ENCODE measurements at regions not wholly inside any gene's neighbourhood (a gene's known extent, or its start where the extent isn't known, plus 50 kb on each side); places are given as distances from the start of the nearest gene placed in this dataset.

GRCh38 chr11:8787372-8787771 lies 104.8 kb downstream of the RPL27A start:
- H3K4me1 Mint-ChIP-seq = peaks cover 0 to 5% (median 0%) of the 10 kb centered on the region in 7 donors
- Histone ChIP-seq H3K4me3 (ENCODE audit: low read length) (no peak overlapping the region), H3K4me1 (ENCODE audit: control insufficient read depth in 2 of 2, insufficient read depth in 2 of 2, low read length in 2 of 2) (no peaks in the 10 kb centered on the region), H3K27me3 (ENCODE audit: control insufficient read depth in 2 of 2, insufficient read depth in 2 of 2, low read length in 2 of 2) (no peaks in the 10 kb centered on the region), H3K27ac (ENCODE audit: low read depth, low read length) (no peak overlapping the region), H3K36me3 (ENCODE audit: control insufficient read depth in 2 of 3, insufficient read depth in 3 of 3, low read length in 3 of 3) (no peaks in the 10 kb centered on the region), H3K9me3 (ENCODE audit: control insufficient read depth in 2 of 3, low read length in 3 of 3) (no peaks in the 10 kb centered on the region)
- intact Hi-C loops (cut with micrococcal nuclease) = no loop called here
- H3K9me3 Mint-ChIP-seq = no peaks in the 10 kb centered on the region
- H3K27ac Mint-ChIP-seq = no peak overlapping the region
- peaks cover 0 to 16% (median 0%) of the 10 kb centered on the region in 5 donors for H3K27me3 Mint-ChIP-seq
- H3K36me3 Mint-ChIP-seq = no peaks in the 10 kb centered on the region
- ATAC-seq (no peak), DNase-seq (no peak)
- H3K4me3 Mint-ChIP-seq = no peak overlapping the region
- POLR2A ChIA-PET = no interaction called here
- CTCF ChIA-PET = no interaction called here

GRCh38 chr11:8788616-8789015 lies 106.0 kb downstream of the RPL27A start:
- Histone ChIP-seq H3K36me3 (ENCODE audit: control insufficient read depth in 2 of 3, insufficient read depth in 3 of 3, low read length in 3 of 3) (no peaks in the 10 kb centered on the region), H3K9me3 (ENCODE audit: control insufficient read depth in 2 of 3, low read length in 3 of 3) (no peaks in the 10 kb centered on the region), H3K27me3 (ENCODE audit: control insufficient read depth in 2 of 2, insufficient read depth in 2 of 2, low read length in 2 of 2) (no peaks in the 10 kb centered on the region), H3K4me3 (ENCODE audit: low read length) (no peak overlapping the region), H3K27ac (ENCODE audit: low read depth, low read length) (no peak overlapping the region), H3K4me1 (ENCODE audit: control insufficient read depth in 2 of 2, insufficient read depth in 2 of 2, low read length in 2 of 2) (no peaks in the 10 kb centered on the region)
- peaks cover 0 to 5% (median 0%) of the 10 kb centered on the region in 7 donors for H3K4me1 Mint-ChIP-seq
- H3K9me3 Mint-ChIP-seq = no peaks in the 10 kb centered on the region
- H3K27ac Mint-ChIP-seq = no peak overlapping the region
- no peak for DNase-seq
- H3K27me3 Mint-ChIP-seq = peaks cover 0 to 18% (median 0%) of the 10 kb centered on the region in 5 donors
- ChIA-PET CTCF (no interaction called here), POLR2A (no interaction called here)
- no peak overlapping the region for H3K4me3 Mint-ChIP-seq
- no peaks in the 10 kb centered on the region for H3K36me3 Mint-ChIP-seq
- ATAC-seq = no peak
- intact Hi-C loops (cut with micrococcal nuclease) = no loop called here

- ATAC-seq (no peak), DNase-seq (no peak)
- CTCF ChIA-PET = no interaction called here
- peaks cover 0 to 10% (median 0%) of the 10 kb centered on the region in 5 donors for H3K27me3 Mint-ChIP-seq
- H3K27ac Mint-ChIP-seq = no peak overlapping the region
- H3K4me1 ChIP-seq (ENCODE audit: control insufficient read depth in 2 of 2, insufficient read depth in 2 of 2, low read length in 2 of 2) = no peaks in the 10 kb centered on the region
- H3K36me3 Mint-ChIP-seq = no peaks in the 10 kb centered on the region
- no peaks in the 10 kb centered on the region for H3K27me3 ChIP-seq (ENCODE audit: control insufficient read depth in 2 of 2, insufficient read depth in 2 of 2, low read length in 2 of 2)
- POLR2A ChIA-PET = no interaction called here
- H3K27ac ChIP-seq (ENCODE audit: low read depth, low read length) = no peak overlapping the region
- H3K9me3 Mint-ChIP-seq = no peaks in the 10 kb centered on the region
- no peak overlapping the region for H3K4me3 ChIP-seq (ENCODE audit: low read length)
- intact Hi-C loops (cut with micrococcal nuclease) = no loop called here
- H3K4me3 Mint-ChIP-seq = no peak overlapping the region
- H3K36me3 ChIP-seq (ENCODE audit: control insufficient read depth in 2 of 3, insufficient read depth in 3 of 3, low read length in 3 of 3) = no peaks in the 10 kb centered on the region
- peaks cover 0 to 5% (median 0%) of the 10 kb centered on the region in 7 donors for H3K4me1 Mint-ChIP-seq
- H3K9me3 ChIP-seq (ENCODE audit: control insufficient read depth in 2 of 3, low read length in 3 of 3) = no peaks in the 10 kb centered on the region
These were observed 107.3 kb downstream of the RPL27A start for GRCh38 chr11:8789864-8790263.

- H3K27ac Mint-ChIP-seq = no peak overlapping the region
These were observed 108.4 kb downstream of the RPL27A start for GRCh38 chr11:8790968-8791367.

GRCh38 chr11:8792710-8793109 lies 110.1 kb downstream of the RPL27A start:
- Histone ChIP-seq H3K27me3 (ENCODE audit: control insufficient read depth in 2 of 2, insufficient read depth in 2 of 2, low read length in 2 of 2) (no peaks in the 10 kb centered on the region), H3K4me3 (ENCODE audit: low read length) (no peak overlapping the region), H3K4me1 (ENCODE audit: control insufficient read depth in 2 of 2, insufficient read depth in 2 of 2, low read length in 2 of 2) (no peaks in the 10 kb centered on the region), H3K9me3 (ENCODE audit: control insufficient read depth in 2 of 3, low read length in 3 of 3) (no peaks in the 10 kb centered on the region), H3K27ac (ENCODE audit: low read depth, low read length) (no peak overlapping the region), H3K36me3 (ENCODE audit: control insufficient read depth in 2 of 3, insufficient read depth in 3 of 3, low read length in 3 of 3) (no peaks in the 10 kb centered on the region)
- POLR2A ChIA-PET = no interaction called here
- no peaks in the 10 kb centered on the region for H3K9me3 Mint-ChIP-seq
- intact Hi-C loops (cut with micrococcal nuclease) = no loop called here
- no peak overlapping the region for H3K4me3 Mint-ChIP-seq
- no peak for DNase-seq
- peaks cover 0 to 5% (median 0%) of the 10 kb centered on the region in 7 donors for H3K4me1 Mint-ChIP-seq
- H3K27me3 Mint-ChIP-seq = peaks cover 0 to 25% (median 1%) of the 10 kb centered on the region in 5 donors
- CTCF ChIA-PET = no interaction called here
- H3K27ac Mint-ChIP-seq = no peak overlapping the region
- ATAC-seq = no peak
- H3K36me3 Mint-ChIP-seq = no peaks in the 10 kb centered on the region

More at GRCh38 chr11:8790968-8791367, 108.4 kb downstream of the RPL27A start:
- H3K36me3 ChIP-seq (ENCODE audit: control insufficient read depth in 2 of 3, insufficient read depth in 3 of 3, low read length in 3 of 3) = no peaks in the 10 kb centered on the region
- ATAC-seq = no peak
- Mint-ChIP-seq H3K27me3 (peaks cover 0 to 13% (median 0%) of the 10 kb centered on the region in 5 donors), H3K4me1 (peaks cover 0 to 5% (median 0%) of the 10 kb centered on the region in 7 donors), H3K4me3 (no peak overlapping the region), H3K9me3 (no peaks in the 10 kb centered on the region), H3K36me3 (no peaks in the 10 kb centered on the region)
- no peaks in the 10 kb centered on the region for H3K27me3 ChIP-seq (ENCODE audit: control insufficient read depth in 2 of 2, insufficient read depth in 2 of 2, low read length in 2 of 2)
- ChIA-PET POLR2A (no interaction called here), CTCF (no interaction called here)
- H3K27ac ChIP-seq (ENCODE audit: low read depth, low read length) = no peak overlapping the region
- no peaks in the 10 kb centered on the region for H3K4me1 ChIP-seq (ENCODE audit: control insufficient read depth in 2 of 2, insufficient read depth in 2 of 2, low read length in 2 of 2)
- intact Hi-C loops (cut with micrococcal nuclease) = no loop called here
- H3K4me3 ChIP-seq (ENCODE audit: low read length) = no peak overlapping the region
- no peaks in the 10 kb centered on the region for H3K9me3 ChIP-seq (ENCODE audit: control insufficient read depth in 2 of 3, low read length in 3 of 3)
- DNase-seq = no peak

GRCh38 chr11:8793114-8793777 lies 110.7 kb downstream of the RPL27A start:
- H3K4me1 ChIP-seq (ENCODE audit: control insufficient read depth in 2 of 2, insufficient read depth in 2 of 2, low read length in 2 of 2) = no peaks in the 10 kb centered on the region
- no peaks in the 10 kb centered on the region for H3K9me3 ChIP-seq (ENCODE audit: control insufficient read depth in 2 of 3, low read length in 3 of 3)
- Mint-ChIP-seq H3K4me3 (no peak overlapping the region), H3K27ac (no peak overlapping the region), H3K9me3 (no peaks in the 10 kb centered on the region), H3K27me3 (peaks cover 0 to 28% (median 6%) of the 10 kb centered on the region in 5 donors), H3K4me1 (peaks cover 0 to 5% (median 0%) of the 10 kb centered on the region in 7 donors), H3K36me3 (no peaks in the 10 kb centered on the region)
- H3K4me3 ChIP-seq (ENCODE audit: low read length) = no peak overlapping the region
- H3K27ac ChIP-seq (ENCODE audit: low read depth, low read length) = no peak overlapping the region
- no peaks in the 10 kb centered on the region for H3K27me3 ChIP-seq (ENCODE audit: control insufficient read depth in 2 of 2, insufficient read depth in 2 of 2, low read length in 2 of 2)
- DNase-seq (no peak), ATAC-seq (no peak)
- H3K36me3 ChIP-seq (ENCODE audit: control insufficient read depth in 2 of 3, insufficient read depth in 3 of 3, low read length in 3 of 3) = no peaks in the 10 kb centered on the region
- POLR2A ChIA-PET = no interaction called here
- CTCF ChIA-PET = no interaction called here
- intact Hi-C loops (cut with micrococcal nuclease) = no loop called here

GRCh38 chr11:8794126-8794525 lies 111.5 kb downstream of the RPL27A start:
- no peak overlapping the region for H3K4me3 Mint-ChIP-seq
- Histone ChIP-seq H3K9me3 (ENCODE audit: control insufficient read depth in 2 of 3, low read length in 3 of 3) (no peaks in the 10 kb centered on the region), H3K27me3 (ENCODE audit: control insufficient read depth in 2 of 2, insufficient read depth in 2 of 2, low read length in 2 of 2) (no peaks in the 10 kb centered on the region), H3K4me1 (ENCODE audit: control insufficient read depth in 2 of 2, insufficient read depth in 2 of 2, low read length in 2 of 2) (no peaks in the 10 kb centered on the region), H3K4me3 (ENCODE audit: low read length) (no peak overlapping the region), H3K36me3 (ENCODE audit: control insufficient read depth in 2 of 3, insufficient read depth in 3 of 3, low read length in 3 of 3) (no peaks in the 10 kb centered on the region), H3K27ac (ENCODE audit: low read depth, low read length) (no peak overlapping the region)
- H3K36me3 Mint-ChIP-seq = no peaks in the 10 kb centered on the region
- peaks cover 0 to 4% (median 0%) of the 10 kb centered on the region in 7 donors for H3K4me1 Mint-ChIP-seq
- CTCF ChIA-PET = interaction anchor here (0.7 kb wide), 1 partner anchor 22 kb away, joined by 3 read pairs; no protein-coding TSS in a partner anchor
- no peaks in the 10 kb centered on the region for H3K9me3 Mint-ChIP-seq
- peak overlapping the region in 1 of 9 donors; percentile 53 for H3K27ac Mint-ChIP-seq
- intact Hi-C loops (cut with micrococcal nuclease) = no loop called here
- no peak for DNase-seq
- peaks cover 0 to 28% (median 6%) of the 10 kb centered on the region in 5 donors for H3K27me3 Mint-ChIP-seq
- ATAC-seq = no peak
- POLR2A ChIA-PET = no interaction called here

Measured in naive thymus-derived CD4-positive, alpha-beta T cell (primary cell).